ENCODE measurements at regions not wholly inside any gene's neighbourhood (a gene's known extent, or its start where the extent isn't known, plus 50 kb on each side); places are given as distances from the start of the nearest gene placed in this dataset.

- Histone ChIP-seq H3K27ac (no peak overlapping the region), H3K4me1 (no peaks in the 10 kb centered on the region), H3K9me3 (no peaks in the 10 kb centered on the region), H3K4me3 (no peak overlapping the region), H3K36me3 (no peaks in the 10 kb centered on the region), H3K27me3 (no peaks in the 10 kb centered on the region)
- no peak for DNase-seq
- ATAC-seq: no peak
- TF ChIP-seq CTCF (IDR thresholded peaks at IDR 0.05 in 4 of 5, conservative IDR thresholded peaks at IDR 0.05 in 1 of 5): no peak
- TF ChIP-seq POLR2A (IDR thresholded peaks at IDR 0.05): no peak
- in situ Hi-C loops (cut with MboI; ENCODE audit: low sequenced_read_pairs in 4 of 4): no loop called here
- intact Hi-C loops (cut with DNase I; ENCODE audit: low total_unique reads): no loop called here
These were observed 316.4 kb upstream of the IGFBP3 start for GRCh38 chr7:46237466-46237865.

- TF ChIP-seq CTCF (IDR thresholded peaks at IDR 0.05 in 4 of 5, conservative IDR thresholded peaks at IDR 0.05 in 1 of 5) (no peak), POLR2A (IDR thresholded peaks at IDR 0.05) (no peak)
- no peaks in the 10 kb centered on the region for H3K27me3 ChIP-seq
- no peaks in the 10 kb centered on the region for H3K36me3 ChIP-seq
- no peaks in the 10 kb centered on the region for H3K9me3 ChIP-seq
- intact Hi-C loops (cut with DNase I; ENCODE audit: low total_unique reads): no loop called here
- no peak overlapping the region for H3K27ac ChIP-seq
- DNase-seq (no peak), ATAC-seq (no peak)
- H3K4me3 ChIP-seq: no peak overlapping the region
- H3K4me1 ChIP-seq: no peaks in the 10 kb centered on the region
- in situ Hi-C loops (cut with MboI; ENCODE audit: low sequenced_read_pairs in 4 of 4): no loop called here
These were observed 312.7 kb upstream of the IGFBP3 start for GRCh38 chr7:46233585-46234329.

- Histone ChIP-seq H3K27me3 (no peaks in the 10 kb centered on the region), H3K4me1 (no peaks in the 10 kb centered on the region), H3K36me3 (no peaks in the 10 kb centered on the region), H3K27ac (no peak overlapping the region), H3K4me3 (no peak overlapping the region), H3K9me3 (no peaks in the 10 kb centered on the region)
- TF ChIP-seq POLR2A (IDR thresholded peaks at IDR 0.05): no peak
- TF ChIP-seq CTCF (IDR thresholded peaks at IDR 0.05 in 4 of 5, conservative IDR thresholded peaks at IDR 0.05 in 1 of 5): no peak
- in situ Hi-C loops (cut with MboI; ENCODE audit: low sequenced_read_pairs in 4 of 4): no loop called here
- intact Hi-C loops (cut with DNase I; ENCODE audit: low total_unique reads): no loop called here
- ATAC-seq (no peak), DNase-seq (no peak)
These were observed 309.9 kb upstream of the IGFBP3 start for GRCh38 chr7:46230990-46231305.

- no peak for TF ChIP-seq CTCF (IDR thresholded peaks at IDR 0.05 in 4 of 5, conservative IDR thresholded peaks at IDR 0.05 in 1 of 5)
- no peak for TF ChIP-seq POLR2A (IDR thresholded peaks at IDR 0.05)
- Histone ChIP-seq H3K4me1 (no peaks in the 10 kb centered on the region), H3K36me3 (no peaks in the 10 kb centered on the region), H3K27ac (no peak overlapping the region), H3K4me3 (no peak overlapping the region), H3K9me3 (no peaks in the 10 kb centered on the region), H3K27me3 (no peaks in the 10 kb centered on the region)
- in situ Hi-C loops (cut with MboI; ENCODE audit: low sequenced_read_pairs in 4 of 4) (no loop called here), intact Hi-C loops (cut with DNase I; ENCODE audit: low total_unique reads) (no loop called here)
- ATAC-seq (no peak), DNase-seq (no peak)
These were observed 309.4 kb upstream of the IGFBP3 start for GRCh38 chr7:46230298-46230989.
